B cell (primary cell): ENCODE measurements at regions not wholly inside any gene's neighbourhood (a gene's known extent, or its start where the extent isn't known, plus 50 kb on each side); places are given as distances from the start of the nearest gene placed in this dataset.

Source experiments
- CTCF ChIP-seq: fragments of 200-600 bp; IDR thresholded peaks from one replicate; pipeline ENCODE4 v1.8.0; 2022; ENCODE audit warnings: antibody characterized with exemption, mild to moderate bottlenecking
- EZH2 ChIP-seq: IDR thresholded peaks from 2 replicates; pipeline ENCODE4 v1.6.1; 2012; ENCODE audit warnings: borderline replicate concordance, low read depth, mild to moderate bottlenecking, moderate library complexity, low read length; ENCODE audit not compliant: insufficient read depth, poor library complexity, severe bottlenecking

GRCh38 chr13:105466376-105466775 is 1069.1 kb downstream of the EFNB2 start:
- TF ChIP-seq CTCF: no peak
- TF ChIP-seq EZH2: no peak
